Osteocyte (in vitro differentiated cells): ENCODE measurements at regions not wholly inside any gene's neighbourhood (a gene's known extent, or its start where the extent isn't known, plus 50 kb on each side); places are given as distances from the start of the nearest gene placed in this dataset.

Source experiments
- DNase-seq: peaks from one replicate; pipeline ENCODE4 v3.0.0; 2021; ENCODE audit warnings: mixed read lengths; ENCODE audit not compliant: unreplicated experiment; ENCODE audit errors: extremely low spot score
- H3K27ac Mint-ChIP-seq: one replicate; pipeline ENCODE4 v1.8.0; 2021; ENCODE audit warnings: mild to moderate bottlenecking, mixed read lengths; ENCODE audit not compliant: unreplicated experiment
- H3K27me3 Mint-ChIP-seq: one replicate; pipeline ENCODE4 v1.8.0; 2021; ENCODE audit warnings: mixed read lengths; ENCODE audit not compliant: unreplicated experiment
- H3K36me3 Mint-ChIP-seq: one replicate; pipeline ENCODE4 v1.8.0; 2021; ENCODE audit warnings: mixed read lengths; ENCODE audit not compliant: unreplicated experiment
- H3K4me1 Mint-ChIP-seq: one replicate; pipeline ENCODE4 v1.8.0; 2021; ENCODE audit warnings: mixed read lengths; ENCODE audit not compliant: unreplicated experiment
- H3K4me3 Mint-ChIP-seq: one replicate; pipeline ENCODE4 v1.8.0; 2021; ENCODE audit warnings: mild to moderate bottlenecking, moderate library complexity, mixed read lengths; ENCODE audit not compliant: unreplicated experiment
- H3K9me3 Mint-ChIP-seq: one replicate; pipeline ENCODE4 v1.8.0; 2021; ENCODE audit warnings: mixed read lengths; ENCODE audit not compliant: unreplicated experiment
- TF ChIP-seq, protein P1 (sequence below): fragments of 200-600 bp; sonication (generic); IDR thresholded peaks from 2 replicates; pipeline ENCODE4 v1.5.0; 2021; ENCODE audit warnings: antibody characterized with exemption, mild to moderate bottlenecking, moderate library complexity

DNA sequence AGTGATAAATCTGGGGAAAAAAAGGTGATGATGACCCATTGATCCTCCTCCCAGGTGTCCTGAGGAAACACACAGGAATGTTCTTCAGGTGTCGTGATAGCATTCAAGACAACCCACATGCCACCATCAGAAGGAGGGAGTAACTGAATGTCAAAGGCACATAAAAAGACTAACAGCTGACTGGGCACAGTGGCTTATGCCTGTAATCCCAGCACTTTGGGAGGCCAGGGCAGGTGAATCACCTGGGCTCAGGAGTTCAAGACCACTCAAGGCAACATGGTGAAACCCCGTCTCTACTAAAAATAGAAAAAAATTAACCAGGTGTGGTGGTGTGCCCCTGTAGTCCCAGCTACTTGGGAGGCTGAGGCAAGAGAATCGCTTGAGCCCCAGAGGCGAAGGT lies 82.3 kb upstream of the CST7 start:
- Mint-ChIP-seq H3K27me3 (no peaks in the 10 kb centered on the region), H3K4me1 (no peaks in the 10 kb centered on the region), H3K9me3 (peaks cover 15% of the 10 kb centered on the region), H3K36me3 (no peaks in the 10 kb centered on the region), H3K4me3 (no peak overlapping the region), H3K27ac (no peak overlapping the region)
- DNase-seq: no peak
- TF ChIP-seq, protein P1, sequence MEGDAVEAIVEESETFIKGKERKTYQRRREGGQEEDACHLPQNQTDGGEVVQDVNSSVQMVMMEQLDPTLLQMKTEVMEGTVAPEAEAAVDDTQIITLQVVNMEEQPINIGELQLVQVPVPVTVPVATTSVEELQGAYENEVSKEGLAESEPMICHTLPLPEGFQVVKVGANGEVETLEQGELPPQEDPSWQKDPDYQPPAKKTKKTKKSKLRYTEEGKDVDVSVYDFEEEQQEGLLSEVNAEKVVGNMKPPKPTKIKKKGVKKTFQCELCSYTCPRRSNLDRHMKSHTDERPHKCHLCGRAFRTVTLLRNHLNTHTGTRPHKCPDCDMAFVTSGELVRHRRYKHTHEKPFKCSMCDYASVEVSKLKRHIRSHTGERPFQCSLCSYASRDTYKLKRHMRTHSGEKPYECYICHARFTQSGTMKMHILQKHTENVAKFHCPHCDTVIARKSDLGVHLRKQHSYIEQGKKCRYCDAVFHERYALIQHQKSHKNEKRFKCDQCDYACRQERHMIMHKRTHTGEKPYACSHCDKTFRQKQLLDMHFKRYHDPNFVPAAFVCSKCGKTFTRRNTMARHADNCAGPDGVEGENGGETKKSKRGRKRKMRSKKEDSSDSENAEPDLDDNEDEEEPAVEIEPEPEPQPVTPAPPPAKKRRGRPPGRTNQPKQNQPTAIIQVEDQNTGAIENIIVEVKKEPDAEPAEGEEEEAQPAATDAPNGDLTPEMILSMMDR: no peak

GRCh38 chr20:24867556-24867955 lies 81.5 kb upstream of the CST7 start:
- Mint-ChIP-seq H3K27ac (no peak overlapping the region), H3K36me3 (no peaks in the 10 kb centered on the region), H3K27me3 (no peaks in the 10 kb centered on the region), H3K9me3 (peaks cover 15% of the 10 kb centered on the region), H3K4me1 (no peaks in the 10 kb centered on the region), H3K4me3 (no peak overlapping the region)
- TF ChIP-seq, protein P1: no peak
- no peak for DNase-seq

- Mint-ChIP-seq H3K27me3 (no peaks in the 10 kb centered on the region), H3K36me3 (no peaks in the 10 kb centered on the region), H3K4me1 (no peaks in the 10 kb centered on the region), H3K4me3 (no peak overlapping the region), H3K27ac (no peak overlapping the region), H3K9me3 (peaks cover 15% of the 10 kb centered on the region)
- no peak for DNase-seq
- TF ChIP-seq, protein P1: no peak
Measured at GRCh38 chr20:24868396-24868927, 80.6 kb upstream of the CST7 start.

GRCh38 chr20:24868959-24869358 lies 80.1 kb upstream of the CST7 start:
- no peak overlapping the region for H3K4me3 Mint-ChIP-seq
- peaks cover 12% of the 10 kb centered on the region for H3K9me3 Mint-ChIP-seq
- no peaks in the 10 kb centered on the region for H3K4me1 Mint-ChIP-seq
- no peaks in the 10 kb centered on the region for H3K27me3 Mint-ChIP-seq
- H3K36me3 Mint-ChIP-seq: no peaks in the 10 kb centered on the region
- no peak overlapping the region for H3K27ac Mint-ChIP-seq
- no peak for DNase-seq
- TF ChIP-seq, protein P1: no peak

- no peaks in the 10 kb centered on the region for H3K4me1 Mint-ChIP-seq
- no peak for DNase-seq
- H3K4me3 Mint-ChIP-seq: no peak overlapping the region
- H3K9me3 Mint-ChIP-seq: peaks cover 7% of the 10 kb centered on the region
- H3K36me3 Mint-ChIP-seq: no peaks in the 10 kb centered on the region
- no peaks in the 10 kb centered on the region for H3K27me3 Mint-ChIP-seq
- H3K27ac Mint-ChIP-seq: no peak overlapping the region
- TF ChIP-seq, protein P1: no peak
Measured at GRCh38 chr20:24870057-24870456, 79.0 kb upstream of the CST7 start.
